ENCODE measurements at regions not wholly inside any gene's neighbourhood (a gene's known extent, or its start where the extent isn't known, plus 50 kb on each side); places are given as distances from the start of the nearest gene placed in this dataset.
A peak's percentile ranks its signal among the peaks of the same experiment; 100 is the strongest.

DNA sequence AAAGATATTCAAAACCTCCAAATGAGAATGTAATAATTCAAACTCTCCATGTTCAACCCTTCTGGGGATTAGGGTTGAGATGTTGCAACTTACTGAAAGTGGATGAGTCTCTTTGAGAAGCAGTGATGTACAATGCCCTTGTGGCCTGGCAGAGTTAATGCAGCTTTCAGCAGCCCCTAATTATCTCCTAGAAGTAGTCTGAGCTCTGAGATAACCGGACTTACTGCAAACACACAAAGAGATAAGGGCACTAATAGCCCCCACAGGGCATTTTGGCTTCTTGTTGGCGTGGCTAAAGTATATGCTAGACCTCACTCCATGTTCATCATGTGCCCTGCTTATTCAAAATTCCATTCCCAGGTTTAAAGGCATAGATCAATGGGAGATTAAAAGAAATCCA lies 404.7 kb downstream of the NEBL start:
- H2AK5ac ChIP-seq (ENCODE audit: low read depth, low read length) = no peak overlapping the region
- no peak overlapping the region for H3K14ac ChIP-seq (ENCODE audit: insufficient read length)
- H3K9ac ChIP-seq (replicated peaks in 1 of 4; ENCODE audit: extremely low read depth in 1 of 4, low read depth in 3 of 4, low read length in 3 of 4) = no peak overlapping the region
- no peak overlapping the region for H2BK20ac ChIP-seq (ENCODE audit: low read length)
- H3K27me3 ChIP-seq (replicated peaks in 1 of 4; ENCODE audit: control insufficient read depth in 3 of 4, extremely low read depth in 1 of 4, insufficient read depth in 3 of 4, low read length in 3 of 4) = peaks cover 0 to 1% (median 0%) of the 10 kb centered on the region in 4 experiments; a peak in 1 of 7 replicates
- H3K56ac ChIP-seq (replicated peaks; ENCODE audit: insufficient read length, low read depth, low read length) = no peak overlapping the region
- no peak overlapping the region for H2BK5ac ChIP-seq (ENCODE audit: low read depth, low read length)
- H3K4me3 ChIP-seq (ENCODE audit: extremely low read depth in 1 of 4, insufficient read depth in 2 of 4, low read depth in 3 of 4, low read length in 4 of 4) = no peak overlapping the region
- H3K4me2 ChIP-seq (ENCODE audit: insufficient read depth in 1 of 2, low read depth in 2 of 2, low read length in 2 of 2) = no peak overlapping the region
- H4K8ac ChIP-seq (ENCODE audit: extremely low read depth, insufficient read depth, low read length) = no peak overlapping the region
- H2AFZ ChIP-seq (ENCODE audit: low read length) = no peak overlapping the region
- H3K36me3 ChIP-seq (ENCODE audit: control insufficient read depth in 2 of 4, insufficient read depth in 4 of 4, low read length in 3 of 4) = no peaks in the 10 kb centered on the region
- ChIA-PET CTCF (ENCODE audit: partially characterized antibody) (interaction anchor here (0.8 to 1.5 kb wide), 7 partner anchors 9 to 69 kb away, joined by 3 to 8 read pairs (median 5); no protein-coding TSS in a partner anchor), POLR2A (ENCODE audit: partially characterized antibody) (no interaction called here)
- no peaks in the 10 kb centered on the region for H4K20me1 ChIP-seq (replicated peaks in 1 of 2; ENCODE audit: control insufficient read depth in 1 of 2, insufficient read depth in 2 of 2, low read length in 2 of 2)
- no peaks in the 10 kb centered on the region for H3K4me1 ChIP-seq (replicated peaks in 1 of 4; ENCODE audit: control insufficient read depth in 3 of 4, insufficient read depth in 4 of 4, low read length in 3 of 4)
- FAIRE-seq = peak; percentile 84
- no peak for DNase-seq (ENCODE audit: low read depth in 1 of 2, low spot score in 2 of 2)
- H3K18ac ChIP-seq (ENCODE audit: extremely low read depth, low read length) = no peak overlapping the region
- no peaks in the 10 kb centered on the region for H3K9me3 ChIP-seq (ENCODE audit: insufficient read depth in 2 of 2, low read depth in 1 of 2, low read length in 1 of 2)
- WGBS, 2 experiments (ENCODE audit: extremely low coverage in 1 of 2, insufficient coverage in 1 of 2, insufficient read length in 1 of 2, insufficient replicate concordance in 2 of 2, low coverage in 1 of 2, low lambda C conversion rate in 2 of 2, missing lambda C conversion rate in 1 of 2) = 93% methylated on average over 2 of the region's 2 CpGs; no CpG with 5 or more reads in 1 of the 2 experiments
- H2BK120ac ChIP-seq (replicated peaks; ENCODE audit: low read depth, low read length) = no peak overlapping the region
- no peak overlapping the region for H4K5ac ChIP-seq (ENCODE audit: insufficient read length, low read depth, low read length)
- H3K79me2 ChIP-seq (ENCODE audit: control insufficient read depth in 1 of 2, insufficient read depth in 2 of 2, low read length in 2 of 2) = no peaks in the 10 kb centered on the region
- no peaks in the 10 kb centered on the region for H3K79me1 ChIP-seq (ENCODE audit: low read depth, low read length)
- no peak overlapping the region for H3K4ac ChIP-seq (replicated peaks; ENCODE audit: insufficient read length, low read depth, low read length)
- no peak overlapping the region for H3K27ac ChIP-seq (ENCODE audit: low read depth, low read length)
- no peak overlapping the region for H2BK12ac ChIP-seq (ENCODE audit: low read depth, low read length)
- no peak overlapping the region for H3K23ac ChIP-seq (ENCODE audit: insufficient read length)
- H2BK15ac ChIP-seq (ENCODE audit: low read length) = no peak overlapping the region
- no peaks in the 10 kb centered on the region for H3K23me2 ChIP-seq (ENCODE audit: low read depth, low read length)
- no peak overlapping the region for H4K91ac ChIP-seq (replicated peaks; ENCODE audit: insufficient read length, low read length)
- TF ChIP-seq POU5F1 (IDR thresholded peaks at IDR 0.05; ENCODE audit: low read depth, low read length) (no peak), BACH1 (IDR thresholded peaks at IDR 0.05; ENCODE audit: low read length) (no peak), CBX8 (IDR thresholded peaks at IDR 0.05; ENCODE audit: borderline replicate concordance, low read depth, low read length) (no peak), ATF2 (IDR thresholded peaks at IDR 0.05; ENCODE audit: low read length) (no peak), CEBPB (IDR thresholded peaks at IDR 0.05; ENCODE audit: low read depth, low read length) (peak; percentile 42; the same call in 1 of the 2 replicates)

Data from H1 (cell line).